HG03135 (cell line): ENCODE measurements at regions not wholly inside any gene's neighbourhood (a gene's known extent, or its start where the extent isn't known, plus 50 kb on each side); places are given as distances from the start of the nearest gene placed in this dataset.

Source experiments
- ATAC-seq: cut with Tn5 transposase; IDR thresholded peaks from one replicate; pipeline ENCODE4 v1.9.1; 2021; ENCODE audit warnings: mild to moderate bottlenecking, moderate library complexity; ENCODE audit not compliant: unreplicated experiment

GRCh38 chr10:128694168-128694850 is 568.1 kb upstream of the MKI67 start:
- ATAC-seq: no peak

GRCh38 chr10:128694851-128695725 is 568.9 kb upstream of the MKI67 start:
- ATAC-seq: no peak

- no peak for ATAC-seq
These were observed 569.7 kb upstream of the MKI67 start for GRCh38 chr10:128695931-128696330.

GRCh38 chr10:128697437-128697836 is 571.2 kb upstream of the MKI67 start:
- ATAC-seq: no peak

GRCh38 chr10:128701381-128701780 is 575.2 kb upstream of the MKI67 start:
- ATAC-seq: no peak

GRCh38 chr10:128701837-128702236 is 575.6 kb upstream of the MKI67 start:
- ATAC-seq: no peak

- ATAC-seq: no peak
These were observed 578.5 kb upstream of the MKI67 start for GRCh38 chr10:128704716-128705115.

GRCh38 chr10:128708182-128708581 is 582.0 kb upstream of the MKI67 start:
- no peak for ATAC-seq

GRCh38 chr10:128709686-128710085 is 583.5 kb upstream of the MKI67 start:
- no peak for ATAC-seq

- ATAC-seq: no peak
These were observed 584.0 kb upstream of the MKI67 start for GRCh38 chr10:128710098-128710797.

GRCh38 chr10:128710798-128711183 is 584.6 kb upstream of the MKI67 start:
- ATAC-seq: no peak

GRCh38 chr10:128711806-128712205 is 585.6 kb upstream of the MKI67 start:
- no peak for ATAC-seq

- no peak for ATAC-seq
These were observed 586.6 kb upstream of the MKI67 start for GRCh38 chr10:128712661-128713400.

GRCh38 chr10:128713471-128713870 is 587.2 kb upstream of the MKI67 start:
- no peak for ATAC-seq

GRCh38 chr10:128713874-128714570 is 587.8 kb upstream of the MKI67 start:
- no peak for ATAC-seq

GRCh38 chr10:128714644-128715415 is 588.6 kb upstream of the MKI67 start:
- ATAC-seq: no peak

GRCh38 chr10:128716181-128716580 is 590.0 kb upstream of the MKI67 start:
- ATAC-seq: no peak

GRCh38 chr10:128721963-128722445 is 595.8 kb upstream of the MKI67 start:
- ATAC-seq: no peak

GRCh38 chr10:128722947-128723346 is 596.7 kb upstream of the MKI67 start:
- no peak for ATAC-seq
